ENCODE measurements at regions not wholly inside any gene's neighbourhood (a gene's known extent, or its start where the extent isn't known, plus 50 kb on each side); places are given as distances from the start of the nearest gene placed in this dataset.

DNA sequence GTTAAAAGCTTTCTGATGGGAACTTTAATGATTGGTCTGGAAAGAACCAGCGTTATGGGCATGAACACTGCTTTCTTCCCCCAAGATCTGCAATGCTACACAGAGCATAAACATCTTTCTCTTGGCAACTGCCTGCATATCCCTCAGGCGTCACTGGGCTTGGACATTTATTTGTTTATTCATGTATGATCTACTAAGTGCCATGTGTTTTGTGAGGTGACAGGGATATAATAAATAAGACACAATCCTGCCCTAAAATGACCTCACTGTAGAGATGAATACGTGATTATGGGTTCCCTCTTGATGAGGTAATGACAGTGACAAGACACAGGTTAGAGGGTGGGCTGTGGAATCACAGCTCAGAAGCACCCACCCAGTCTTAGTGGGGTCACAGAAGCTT lies 485.3 kb downstream of the PDCD6IP start:
- ChIA-PET CTCF (interaction anchor here (0.6 kb wide), 1 partner anchor 36 kb away, joined by 3 read pairs; no protein-coding TSS in a partner anchor), POLR2A (interaction anchor here (0.7 kb wide), 1 partner anchor 11 kb away, joined by 3 read pairs; no protein-coding TSS in a partner anchor)
- Mint-ChIP-seq H3K27me3 (ENCODE audit: insufficient read depth, unreplicated experiment) (peaks cover 11% of the 10 kb centered on the region), H3K36me3 (ENCODE audit: insufficient read depth, unreplicated experiment) (no peaks in the 10 kb centered on the region), H3K4me3 (ENCODE audit: unreplicated experiment) (no peak overlapping the region), H3K27ac (ENCODE audit: low read depth, unreplicated experiment) (no peak overlapping the region), H3K9me3 (ENCODE audit: unreplicated experiment) (no peaks in the 10 kb centered on the region), H3K4me1 (ENCODE audit: insufficient read depth, unreplicated experiment) (no peaks in the 10 kb centered on the region)
- BruUV-seq (replicated peaks), result no TSS peak
- intact Hi-C loops (cut with micrococcal nuclease), result no loop called here
- DNase-seq (ENCODE audit: unreplicated experiment), result no peak
- TF ChIP-seq, protein P1, sequence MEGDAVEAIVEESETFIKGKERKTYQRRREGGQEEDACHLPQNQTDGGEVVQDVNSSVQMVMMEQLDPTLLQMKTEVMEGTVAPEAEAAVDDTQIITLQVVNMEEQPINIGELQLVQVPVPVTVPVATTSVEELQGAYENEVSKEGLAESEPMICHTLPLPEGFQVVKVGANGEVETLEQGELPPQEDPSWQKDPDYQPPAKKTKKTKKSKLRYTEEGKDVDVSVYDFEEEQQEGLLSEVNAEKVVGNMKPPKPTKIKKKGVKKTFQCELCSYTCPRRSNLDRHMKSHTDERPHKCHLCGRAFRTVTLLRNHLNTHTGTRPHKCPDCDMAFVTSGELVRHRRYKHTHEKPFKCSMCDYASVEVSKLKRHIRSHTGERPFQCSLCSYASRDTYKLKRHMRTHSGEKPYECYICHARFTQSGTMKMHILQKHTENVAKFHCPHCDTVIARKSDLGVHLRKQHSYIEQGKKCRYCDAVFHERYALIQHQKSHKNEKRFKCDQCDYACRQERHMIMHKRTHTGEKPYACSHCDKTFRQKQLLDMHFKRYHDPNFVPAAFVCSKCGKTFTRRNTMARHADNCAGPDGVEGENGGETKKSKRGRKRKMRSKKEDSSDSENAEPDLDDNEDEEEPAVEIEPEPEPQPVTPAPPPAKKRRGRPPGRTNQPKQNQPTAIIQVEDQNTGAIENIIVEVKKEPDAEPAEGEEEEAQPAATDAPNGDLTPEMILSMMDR (IDR thresholded peaks at IDR 0.05; ENCODE audit: unreplicated experiment), result no peak

DNA sequence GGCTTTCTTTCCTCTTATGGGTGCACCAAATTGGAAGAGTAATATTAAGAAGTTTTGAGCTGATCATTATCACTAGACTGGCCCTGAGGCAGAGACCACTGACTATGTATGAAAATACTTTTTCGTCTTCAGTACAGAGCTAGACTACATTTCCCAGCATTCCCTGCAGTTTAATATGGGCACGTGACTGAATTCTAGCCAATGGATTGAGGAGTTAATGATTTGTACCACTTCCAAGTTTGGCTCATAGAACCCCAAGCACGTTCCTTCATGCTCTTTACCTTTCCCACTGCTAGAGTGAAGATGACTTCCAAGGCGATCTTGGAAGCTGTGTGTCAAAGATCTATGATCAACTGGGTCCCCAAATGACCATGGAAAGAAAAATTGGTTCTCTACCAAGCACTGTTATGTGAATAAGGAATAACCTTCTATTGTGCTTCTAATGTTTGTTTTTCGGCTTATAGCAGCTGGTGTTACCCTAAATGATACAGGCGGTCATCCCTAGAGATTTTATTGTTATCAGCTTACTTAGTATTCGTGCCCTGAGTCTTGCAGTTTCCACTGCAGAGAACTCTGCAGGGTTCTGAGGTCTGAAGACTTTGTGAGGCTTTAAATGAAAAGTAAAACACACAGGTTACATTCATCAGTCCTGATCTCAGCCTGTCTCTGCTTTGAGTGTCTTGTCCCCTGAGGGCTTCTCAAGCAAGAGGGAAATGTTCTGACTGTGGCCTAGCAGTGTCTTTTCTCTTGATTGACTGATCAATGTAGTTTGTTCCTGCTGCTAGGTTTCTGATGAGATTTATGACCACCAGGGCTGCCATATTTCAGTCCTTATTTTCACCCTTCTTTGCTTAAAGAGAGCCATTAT lies 486.8 kb downstream of the PDCD6IP start:
- Mint-ChIP-seq H3K4me1 (ENCODE audit: insufficient read depth, unreplicated experiment) (no peaks in the 10 kb centered on the region), H3K27me3 (ENCODE audit: insufficient read depth, unreplicated experiment) (peaks cover 11% of the 10 kb centered on the region), H3K36me3 (ENCODE audit: insufficient read depth, unreplicated experiment) (no peaks in the 10 kb centered on the region), H3K27ac (ENCODE audit: low read depth, unreplicated experiment) (no peak overlapping the region), H3K4me3 (ENCODE audit: unreplicated experiment) (no peak overlapping the region), H3K9me3 (ENCODE audit: unreplicated experiment) (no peaks in the 10 kb centered on the region)
- no TSS peak for BruUV-seq (replicated peaks)
- TF ChIP-seq, protein P1 (IDR thresholded peaks at IDR 0.05; ENCODE audit: unreplicated experiment), result no peak
- ChIA-PET POLR2A (no interaction called here), CTCF (interaction anchor here (0.5 to 0.6 kb wide), 2 partner anchors 24 to 299 kb away, joined by 3 to 4 read pairs; no protein-coding TSS in a partner anchor)
- intact Hi-C loops (cut with micrococcal nuclease), result no loop called here
- no peak for DNase-seq (ENCODE audit: unreplicated experiment)

DNA sequence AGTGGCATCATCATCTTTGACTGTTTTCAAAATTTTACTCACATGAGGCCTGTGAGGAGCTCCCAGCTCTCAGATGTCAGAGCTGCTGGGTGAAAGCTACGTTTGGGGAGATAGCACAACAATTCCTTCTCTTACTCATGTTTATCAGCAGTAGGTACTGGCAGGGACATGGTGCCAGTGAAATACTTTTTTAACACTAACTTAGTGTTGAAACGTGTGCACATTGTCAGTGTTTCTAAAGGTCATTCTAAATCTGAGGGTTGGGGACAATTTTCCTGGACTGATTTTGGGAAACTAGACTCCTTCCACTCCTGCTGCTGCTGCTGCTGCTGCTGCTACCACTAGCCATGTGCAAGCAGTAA lies 487.4 kb downstream of the PDCD6IP start:
- intact Hi-C loops (cut with micrococcal nuclease), result no loop called here
- Mint-ChIP-seq H3K9me3 (ENCODE audit: unreplicated experiment) (no peaks in the 10 kb centered on the region), H3K4me1 (ENCODE audit: insufficient read depth, unreplicated experiment) (no peaks in the 10 kb centered on the region), H3K36me3 (ENCODE audit: insufficient read depth, unreplicated experiment) (no peaks in the 10 kb centered on the region), H3K27ac (ENCODE audit: low read depth, unreplicated experiment) (no peak overlapping the region), H3K4me3 (ENCODE audit: unreplicated experiment) (no peak overlapping the region), H3K27me3 (ENCODE audit: insufficient read depth, unreplicated experiment) (peaks cover 11% of the 10 kb centered on the region)
- DNase-seq (ENCODE audit: unreplicated experiment), result no peak
- CTCF ChIA-PET, result interaction anchor here (0.5 kb wide), 1 partner anchor 25 kb away, joined by 3 read pairs; no protein-coding TSS in a partner anchor
- POLR2A ChIA-PET, result no interaction called here
- BruUV-seq (replicated peaks), result no TSS peak
- TF ChIP-seq, protein P1 (IDR thresholded peaks at IDR 0.05; ENCODE audit: unreplicated experiment), result no peak

DNA sequence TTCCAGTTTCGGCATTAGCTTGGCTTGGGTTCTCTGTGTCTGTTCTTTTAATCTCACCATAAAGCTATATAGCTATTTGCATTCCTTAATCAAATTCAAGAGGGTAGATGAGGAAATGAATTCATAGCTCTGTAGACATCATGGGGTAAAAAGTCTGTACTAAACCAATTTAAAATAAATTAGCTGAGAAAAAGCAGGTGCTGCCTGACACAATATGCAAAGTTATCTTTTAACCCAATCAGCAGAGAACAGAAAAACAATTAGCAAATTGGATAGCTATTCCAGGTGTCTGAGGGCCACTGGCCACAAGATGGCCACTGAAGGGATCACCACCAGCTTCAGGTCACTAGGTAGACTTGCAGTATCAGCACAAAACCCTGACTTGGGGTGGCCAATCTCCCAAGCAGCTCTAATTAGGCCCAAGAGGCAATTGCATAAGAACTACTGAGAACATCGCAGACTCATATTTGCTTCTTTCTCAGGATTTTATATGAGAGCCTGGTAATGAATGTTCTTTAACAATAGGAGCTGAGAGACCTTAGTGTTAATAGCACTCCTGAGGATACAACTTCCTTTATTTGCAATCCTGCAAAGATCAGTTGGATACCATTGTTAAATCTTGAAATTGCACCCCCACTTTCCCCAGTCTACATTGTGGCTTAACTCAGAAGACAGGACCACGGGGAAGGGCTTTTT lies 494.3 kb downstream of the PDCD6IP start:
- intact Hi-C loops (cut with micrococcal nuclease), result no loop called here
- DNase-seq (ENCODE audit: unreplicated experiment), result no peak
- peaks cover 15% of the 10 kb centered on the region for H3K27me3 Mint-ChIP-seq (ENCODE audit: insufficient read depth, unreplicated experiment)
- ChIA-PET POLR2A (no interaction called here), CTCF (interaction anchor here (2.6 kb wide), 1 partner anchor 33 kb away, joined by 12 read pairs; no protein-coding TSS in a partner anchor)
- no peak overlapping the region for H3K4me3 Mint-ChIP-seq (ENCODE audit: unreplicated experiment)
- BruUV-seq (replicated peaks), result no TSS peak
- TF ChIP-seq, protein P1 (IDR thresholded peaks at IDR 0.05; ENCODE audit: unreplicated experiment), result no peak
- H3K4me1 Mint-ChIP-seq (ENCODE audit: insufficient read depth, unreplicated experiment), result no peaks in the 10 kb centered on the region
- H3K27ac Mint-ChIP-seq (ENCODE audit: low read depth, unreplicated experiment), result no peak overlapping the region
- no peaks in the 10 kb centered on the region for H3K36me3 Mint-ChIP-seq (ENCODE audit: insufficient read depth, unreplicated experiment)
- H3K9me3 Mint-ChIP-seq (ENCODE audit: unreplicated experiment), result no peaks in the 10 kb centered on the region
